T-cell (primary cell): ENCODE measurements at regions not wholly inside any gene's neighbourhood (a gene's known extent, or its start where the extent isn't known, plus 50 kb on each side); places are given as distances from the start of the nearest gene placed in this dataset.

ENCODE experiments used
- ATAC-seq, 4 experiments: fragments of 200-7000 bp in 3 of 4; fragments of 150-1000 bp in 1 of 4; cut with Tn5 transposase; replicated peaks in 1 of 4; 1 replicate in 3 of 4; 2 replicates in 1 of 4; pipeline ENCODE4 v1.10.0; 2021; ENCODE audit warnings: moderate library complexity in 3 of 4, mild to moderate bottlenecking in 2 of 4, moderate number of reproducible peaks in 1 of 4
- CTCF ChIA-PET, 2 donors: fragments of 300-600 bp; sonication (Branson Sonifier 250); formaldehyde crosslinking; loops; one replicate each; lab custom pipeline; 2022; ENCODE audit warnings: antibody characterized with exemption in 2 of 2; lab: Charles Lee
- POLR2A ChIA-PET, 2 donors: fragments of 300-600 bp; sonication (Branson Sonifier 250); formaldehyde crosslinking; loops; one replicate each; lab custom pipeline; 2022; ENCODE audit warnings: antibody characterized with exemption in 2 of 2; lab: Charles Lee
- DNase-seq, 35 experiments: peaks; one replicate each; pipeline versions ENCODE4 v3.0.0 to v3.0.0-alpha.2; 2013 to 2023
- H3K27ac ChIP-seq: one replicate; pipeline ENCODE4 v1.5.1; 2013; ENCODE audit warnings: low read length
- H3K27me3 ChIP-seq, 2 experiments: replicated peaks in 1 of 2; 1 replicate in 1 of 2; 2 replicates in 1 of 2; pipeline versions ENCODE4 v1.6.1 to v1.7.0; 2013; ENCODE audit warnings: low read length in 1 of 2, mixed read lengths in 1 of 2; ENCODE audit not compliant: control insufficient read depth in 2 of 2, insufficient read depth in 2 of 2; ENCODE audit errors: extremely low read depth in 1 of 2
- H3K36me3 ChIP-seq, 2 donors: 1 replicate in 1 of 2; 2 replicates in 1 of 2; pipeline versions ENCODE4 v1.6.1 to v1.7.0; 2013; ENCODE audit warnings: low read length in 1 of 2; ENCODE audit not compliant: control insufficient read depth in 2 of 2, insufficient read depth in 1 of 2; ENCODE audit errors: extremely low read depth in 1 of 2
- H3K4me1 ChIP-seq, 2 experiments: 1 replicate in 1 of 2; 2 replicates in 1 of 2; pipeline versions ENCODE4 v1.6.1 to v1.7.0; 2013; ENCODE audit warnings: low read length in 2 of 2, mixed read lengths in 1 of 2; ENCODE audit not compliant: insufficient read depth in 2 of 2, control insufficient read depth in 1 of 2; ENCODE audit errors: extremely low read depth in 1 of 2
- H3K4me3 ChIP-seq, 2 donors: 1 replicate in 1 of 2; 2 replicates in 1 of 2; pipeline versions ENCODE4 v1.5.1 to v1.7.0; 2013; ENCODE audit warnings: mild to moderate bottlenecking in 2 of 2, low read length in 1 of 2, moderate library complexity in 1 of 2; ENCODE audit not compliant: control insufficient read depth in 1 of 2; ENCODE audit errors: extremely low read depth in 1 of 2
- H3K9me3 ChIP-seq: 2 replicates; pipeline ENCODE4 v1.7.0; 2013
- H3K27ac Mint-ChIP-seq, 2 donors: one replicate each; pipeline ENCODE4 v1.8.0; 2020 to 2021; ENCODE audit warnings: mild to moderate bottlenecking in 2 of 2, mixed read lengths in 2 of 2
- H3K27me3 Mint-ChIP-seq, 2 donors: one replicate each; pipeline ENCODE4 v1.8.0; 2021 to 2022; ENCODE audit warnings: mixed read lengths in 2 of 2
- H3K36me3 Mint-ChIP-seq: one replicate; pipeline ENCODE4 v1.8.0; 2021; ENCODE audit warnings: mixed read lengths
- H3K4me1 Mint-ChIP-seq, 3 donors: one replicate each; pipeline ENCODE4 v1.8.0; 2020 to 2022; ENCODE audit warnings: mixed read lengths in 3 of 3, mild to moderate bottlenecking in 1 of 3
- H3K4me3 Mint-ChIP-seq, 3 donors: one replicate each; pipeline ENCODE4 v1.8.0; 2020 to 2022; ENCODE audit warnings: mild to moderate bottlenecking in 3 of 3, mixed read lengths in 3 of 3, moderate library complexity in 3 of 3
- H3K9me3 Mint-ChIP-seq, 3 donors: one replicate each; pipeline ENCODE4 v1.8.0; 2020 to 2022; ENCODE audit warnings: mixed read lengths in 3 of 3
- WGBS: methylation state at CpG from one replicate; pipeline ENCODE4 v1.1.5; 2013; ENCODE audit warnings: missing lambda C conversion rate; ENCODE audit not compliant: insufficient coverage; 5-methylcytosine and 5-hydroxymethylcytosine counted together

- Mint-ChIP-seq H3K4me3 (no peak overlapping the region), H3K36me3 (no peaks in the 10 kb centered on the region), H3K4me1 (no peaks in the 10 kb centered on the region), H3K27ac (no peak overlapping the region), H3K27me3 (peaks cover 18 to 23% of the 10 kb centered on the region in 2 donors), H3K9me3 (no peaks in the 10 kb centered on the region)
- H3K4me3 ChIP-seq, result no peak overlapping the region
- H3K27ac ChIP-seq, result no peak overlapping the region
- H3K27me3 ChIP-seq, result peaks cover 0 to 14% of the 10 kb centered on the region in 2 experiments
- no peaks in the 10 kb centered on the region for H3K4me1 ChIP-seq
- no peaks in the 10 kb centered on the region for H3K9me3 ChIP-seq
- H3K36me3 ChIP-seq, result no peaks in the 10 kb centered on the region
- CTCF ChIA-PET, result interaction anchor here in 1 of 2 donors (0.7 kb wide), 1 partner anchor 106 kb away, joined by 3 read pairs; no protein-coding TSS in a partner anchor
- POLR2A ChIA-PET, result no interaction called here
- ATAC-seq (no peak), DNase-seq (no peak)
- 100% methylated on average over 2 of the region's 3 CpGs for WGBS
Measured at GRCh38 chr17:62859146-62859545, 51.0 kb upstream of the MARCHF10 start.
